ENCODE measurements at regions not wholly inside any gene's neighbourhood (a gene's known extent, or its start where the extent isn't known, plus 50 kb on each side); places are given as distances from the start of the nearest gene placed in this dataset.

DNA sequence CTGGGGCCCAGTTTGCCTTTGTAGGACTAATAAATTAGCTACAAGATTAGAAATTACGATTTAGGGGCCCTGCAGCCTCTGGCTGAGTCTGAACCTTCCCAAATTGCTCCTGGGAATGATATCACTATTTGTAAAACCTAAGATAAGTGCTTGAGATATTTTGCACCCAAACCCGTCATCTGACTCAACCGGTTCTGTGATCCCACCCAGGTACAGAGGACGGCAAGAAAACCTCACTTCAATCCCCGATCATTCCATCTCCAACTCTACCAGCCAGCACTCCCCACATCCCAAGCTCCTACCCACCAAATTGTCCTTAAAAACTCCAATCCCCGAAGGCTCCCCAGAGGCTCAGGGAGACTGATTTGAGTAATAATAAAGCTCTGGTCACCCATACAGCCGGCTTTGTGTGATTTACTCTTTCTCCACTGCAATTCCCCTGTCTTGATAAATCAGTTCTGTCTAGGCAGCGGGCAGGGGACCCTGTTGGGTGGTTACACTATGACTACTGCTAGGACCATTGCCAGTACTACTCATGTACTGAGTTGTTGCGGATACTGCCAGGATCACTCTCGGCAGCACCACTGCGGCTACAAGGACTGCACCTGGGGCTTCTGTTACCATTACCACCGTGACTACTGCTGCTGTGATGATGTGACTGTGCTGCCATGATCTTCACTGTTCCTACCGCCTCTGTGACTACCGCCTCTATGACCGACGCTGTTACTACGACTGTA is 73.1 kb downstream of the IRF8 start:
- Histone ChIP-seq H3K27me3 (ENCODE audit: insufficient read depth, low read length, poor library complexity, severe bottlenecking) (no peaks in the 10 kb centered on the region), H3K9me3 (ENCODE audit: low read length) (no peaks in the 10 kb centered on the region), H3K4me1 (ENCODE audit: insufficient read depth, low read length) (no peaks in the 10 kb centered on the region), H3K36me3 (ENCODE audit: insufficient read depth, low read length) (no peaks in the 10 kb centered on the region), H3K4me3 (ENCODE audit: low read length) (no peak overlapping the region), H3K27ac (ENCODE audit: low read depth, low read length) (no peak overlapping the region)
- CTCF ChIA-PET = interaction anchor here (1.5 kb wide), 1 partner anchor 151 kb away, joined by 4 read pairs; no protein-coding TSS in a partner anchor
- Mint-ChIP-seq H3K4me1 (peaks cover 9 to 19% (median 12%) of the 10 kb centered on the region in 3 donors), H3K9me3 (no peaks in the 10 kb centered on the region), H3K27me3 (no peaks in the 10 kb centered on the region), H3K27ac (peak overlapping the region in 1 of 8 donors; percentile 79), H3K36me3 (no peaks in the 10 kb centered on the region), H3K4me3 (no peak overlapping the region)
- POLR2A ChIA-PET = no interaction called here
- no peak for DNase-seq

DNA sequence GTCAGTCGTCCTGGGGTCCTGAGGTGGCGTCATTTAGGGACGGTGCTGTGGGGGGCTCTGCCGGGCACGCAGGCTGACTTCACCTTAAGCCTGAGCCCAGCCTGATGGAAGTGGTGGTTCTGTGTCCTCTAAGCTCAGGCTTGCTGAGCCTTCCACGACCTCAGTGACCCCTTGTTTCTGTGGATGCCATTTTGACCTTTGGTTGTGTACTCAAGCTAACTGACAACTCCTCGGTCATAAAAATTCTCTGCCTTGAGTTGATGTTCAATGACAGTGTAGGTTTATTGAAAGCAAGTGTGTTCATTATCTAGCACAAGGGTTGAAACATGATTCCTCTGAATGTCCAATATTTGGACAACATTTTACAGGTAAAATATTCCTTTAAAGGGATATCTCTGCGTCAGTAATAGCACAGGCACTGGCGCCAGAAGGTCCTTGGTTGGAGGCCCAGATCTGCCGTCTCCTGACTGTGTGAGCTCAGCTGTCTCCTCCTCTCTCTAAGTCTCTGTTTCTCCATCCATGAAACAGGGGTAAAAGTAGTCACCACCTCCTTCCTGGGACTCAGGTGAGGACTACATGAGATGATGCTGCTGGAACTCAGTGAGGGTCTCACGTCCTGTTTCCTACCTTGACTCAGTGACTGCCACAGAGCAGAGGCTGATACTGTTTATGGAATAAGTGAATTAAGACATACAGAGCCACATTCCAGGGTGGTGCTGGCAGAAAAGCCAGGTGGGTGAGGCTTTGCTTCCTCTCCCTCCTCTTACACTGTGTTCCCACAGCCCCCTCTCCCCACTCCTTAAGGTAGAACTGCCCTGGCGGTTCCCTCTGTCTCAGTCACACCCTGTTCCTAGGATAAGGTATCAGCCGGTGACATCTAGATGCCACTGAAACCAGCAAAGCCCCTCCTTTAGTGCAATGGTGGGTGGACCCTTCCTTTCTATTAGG is 75.7 kb downstream of the IRF8 start:
- Mint-ChIP-seq H3K27me3 (peaks cover 0 to 1% of the 10 kb centered on the region in 2 donors), H3K9me3 (no peaks in the 10 kb centered on the region), H3K27ac (no peak overlapping the region), H3K36me3 (no peaks in the 10 kb centered on the region), H3K4me3 (no peak overlapping the region), H3K4me1 (peaks cover 1 to 11% (median 5%) of the 10 kb centered on the region in 3 donors)
- Histone ChIP-seq H3K9me3 (ENCODE audit: low read length) (no peaks in the 10 kb centered on the region), H3K4me3 (ENCODE audit: low read length) (no peak overlapping the region), H3K36me3 (ENCODE audit: insufficient read depth, low read length) (no peaks in the 10 kb centered on the region), H3K27ac (ENCODE audit: low read depth, low read length) (no peak overlapping the region), H3K27me3 (ENCODE audit: insufficient read depth, low read length, poor library complexity, severe bottlenecking) (no peaks in the 10 kb centered on the region), H3K4me1 (ENCODE audit: insufficient read depth, low read length) (no peaks in the 10 kb centered on the region)
- POLR2A ChIA-PET = no interaction called here
- DNase-seq = no peak
- CTCF ChIA-PET = no interaction called here

DNA sequence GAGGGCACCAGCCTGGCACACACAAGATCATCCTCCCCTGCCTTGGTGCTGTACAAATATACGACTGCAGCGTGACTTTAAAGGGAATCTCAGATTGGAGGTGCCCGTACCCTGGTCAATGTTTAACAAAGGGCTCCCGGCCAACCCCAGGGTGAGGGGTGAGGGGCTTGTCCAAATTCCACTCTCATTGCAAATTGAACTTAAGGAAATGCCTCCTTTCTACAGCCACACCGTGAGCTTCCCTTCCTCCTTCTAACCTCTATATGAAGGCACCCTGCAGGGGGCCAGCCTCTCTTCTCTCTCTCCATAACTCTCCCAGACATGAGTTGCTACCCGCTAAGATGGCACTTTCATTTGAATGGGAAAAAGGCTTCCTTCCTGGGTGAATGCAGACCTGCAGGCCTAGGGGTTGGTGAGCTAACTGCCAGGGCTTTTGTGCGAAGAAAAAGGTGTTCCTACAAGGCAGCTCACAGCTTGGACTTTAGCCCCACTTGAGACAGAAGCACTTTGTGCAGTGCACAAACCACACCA is 76.6 kb downstream of the IRF8 start:
- H3K27me3 ChIP-seq (ENCODE audit: insufficient read depth, low read length, poor library complexity, severe bottlenecking) = no peaks in the 10 kb centered on the region
- Mint-ChIP-seq H3K36me3 (no peaks in the 10 kb centered on the region), H3K4me3 (no peak overlapping the region), H3K27me3 (peaks cover 0 to 1% of the 10 kb centered on the region in 2 donors), H3K4me1 (peaks cover 0 to 2% (median under 1%) of the 10 kb centered on the region in 3 donors), H3K9me3 (no peaks in the 10 kb centered on the region), H3K27ac (no peak overlapping the region)
- H3K4me1 ChIP-seq (ENCODE audit: insufficient read depth, low read length) = no peaks in the 10 kb centered on the region
- ChIA-PET CTCF (no interaction called here), POLR2A (no interaction called here)
- no peak for DNase-seq
- H3K4me3 ChIP-seq (ENCODE audit: low read length) = no peak overlapping the region
- H3K36me3 ChIP-seq (ENCODE audit: insufficient read depth, low read length) = no peaks in the 10 kb centered on the region
- no peak overlapping the region for H3K27ac ChIP-seq (ENCODE audit: low read depth, low read length)
- H3K9me3 ChIP-seq (ENCODE audit: low read length) = no peaks in the 10 kb centered on the region

DNA sequence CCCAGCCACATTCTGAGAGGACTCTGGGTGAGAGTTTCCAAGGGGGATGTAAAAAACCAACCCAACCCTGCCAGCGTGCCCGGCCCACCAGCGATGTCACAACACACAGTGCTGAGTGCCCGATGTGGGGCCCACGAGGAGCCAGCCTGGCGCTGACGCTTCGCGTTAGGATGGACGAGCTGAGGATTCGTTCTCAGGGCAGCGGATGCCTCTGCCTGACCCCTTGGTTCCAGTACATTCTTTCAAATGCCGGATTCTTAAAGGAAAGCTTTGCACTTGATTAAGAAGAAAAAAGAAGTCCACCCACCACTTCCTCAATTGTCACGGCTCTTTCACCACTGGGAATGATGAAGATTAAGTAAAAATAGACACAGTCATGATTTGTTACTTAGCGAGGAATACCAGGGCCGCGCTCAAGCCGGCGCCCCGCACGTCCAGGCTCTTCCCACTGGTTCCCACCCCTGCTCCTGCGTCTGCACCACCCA is 79.4 kb downstream of the IRF8 start:
- Histone ChIP-seq H3K27me3 (ENCODE audit: insufficient read depth, low read length, poor library complexity, severe bottlenecking) (no peaks in the 10 kb centered on the region), H3K9me3 (ENCODE audit: low read length) (no peaks in the 10 kb centered on the region), H3K27ac (ENCODE audit: low read depth, low read length) (no peak overlapping the region), H3K4me3 (ENCODE audit: low read length) (no peak overlapping the region), H3K4me1 (ENCODE audit: insufficient read depth, low read length) (no peaks in the 10 kb centered on the region), H3K36me3 (ENCODE audit: insufficient read depth, low read length) (no peaks in the 10 kb centered on the region)
- Mint-ChIP-seq H3K9me3 (no peaks in the 10 kb centered on the region), H3K4me1 (no peaks in the 10 kb centered on the region), H3K4me3 (no peak overlapping the region), H3K27ac (no peak overlapping the region), H3K36me3 (no peaks in the 10 kb centered on the region), H3K27me3 (peaks cover 3 to 6% of the 10 kb centered on the region in 2 donors)
- POLR2A ChIA-PET = no interaction called here
- CTCF ChIA-PET = no interaction called here
- DNase-seq = no peak

DNA sequence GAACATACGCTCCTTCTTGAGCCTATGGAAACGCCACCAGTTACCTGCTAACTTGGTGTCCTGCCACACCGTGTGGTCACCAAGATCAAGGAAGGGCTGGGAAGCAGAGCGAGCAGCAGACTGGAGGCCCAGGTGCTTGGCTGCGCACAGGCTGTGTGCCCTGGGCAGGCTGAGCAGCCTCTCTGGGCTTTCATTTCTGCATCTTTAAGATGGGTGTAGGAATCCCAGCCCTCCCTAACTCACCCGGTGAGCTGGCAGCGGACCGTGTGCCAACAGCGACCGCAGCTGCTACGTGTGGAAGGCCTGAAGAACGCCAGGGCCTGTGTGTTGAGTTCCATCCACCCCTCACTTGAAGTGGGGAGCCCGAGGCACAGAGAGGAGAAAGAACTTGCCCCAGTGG is 80.0 kb downstream of the IRF8 start:
- Mint-ChIP-seq H3K9me3 (no peaks in the 10 kb centered on the region), H3K27me3 (peaks cover 3 to 6% of the 10 kb centered on the region in 2 donors), H3K27ac (peak overlapping the region in 1 of 8 donors; percentile 77), H3K4me1 (no peaks in the 10 kb centered on the region), H3K4me3 (no peak overlapping the region), H3K36me3 (no peaks in the 10 kb centered on the region)
- no peaks in the 10 kb centered on the region for H3K4me1 ChIP-seq (ENCODE audit: insufficient read depth, low read length)
- H3K27me3 ChIP-seq (ENCODE audit: insufficient read depth, low read length, poor library complexity, severe bottlenecking) = no peaks in the 10 kb centered on the region
- POLR2A ChIA-PET = no interaction called here
- no peak overlapping the region for H3K27ac ChIP-seq (ENCODE audit: low read depth, low read length)
- no peaks in the 10 kb centered on the region for H3K36me3 ChIP-seq (ENCODE audit: insufficient read depth, low read length)
- CTCF ChIA-PET = no interaction called here
- DNase-seq = no peak
- no peaks in the 10 kb centered on the region for H3K9me3 ChIP-seq (ENCODE audit: low read length)
- H3K4me3 ChIP-seq (ENCODE audit: low read length) = no peak overlapping the region

DNA sequence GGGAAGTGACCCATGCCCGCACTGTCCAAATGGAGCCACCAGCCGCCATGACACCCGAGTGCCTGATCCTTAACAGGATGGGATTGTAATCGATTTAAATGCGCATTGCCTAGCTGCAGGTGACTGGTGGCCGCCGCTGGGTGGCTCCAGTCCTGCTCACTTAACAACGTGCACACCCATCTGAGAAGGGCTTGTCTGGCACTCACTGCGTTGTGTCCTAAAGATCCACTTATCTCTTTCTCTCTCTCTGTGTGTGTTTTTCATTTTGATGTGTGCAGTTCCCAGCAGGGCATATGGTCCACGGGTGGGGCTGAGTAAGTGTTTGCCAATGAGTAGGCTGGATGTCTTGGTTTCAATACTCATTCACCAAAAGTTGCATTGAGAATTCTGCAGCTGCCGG is 80.6 kb downstream of the IRF8 start:
- H3K27me3 Mint-ChIP-seq = peaks cover 3 to 6% of the 10 kb centered on the region in 2 donors
- H3K36me3 Mint-ChIP-seq = no peaks in the 10 kb centered on the region
- H3K27me3 ChIP-seq (ENCODE audit: insufficient read depth, low read length, poor library complexity, severe bottlenecking) = no peaks in the 10 kb centered on the region
- CTCF ChIA-PET = interaction anchor here (15.2 kb wide), 1 partner anchor 159 kb away, joined by 307 read pairs; no protein-coding TSS in a partner anchor
- H3K36me3 ChIP-seq (ENCODE audit: insufficient read depth, low read length) = no peaks in the 10 kb centered on the region
- no peaks in the 10 kb centered on the region for H3K9me3 ChIP-seq (ENCODE audit: low read length)
- no peak for DNase-seq
- H3K4me3 Mint-ChIP-seq = no peak overlapping the region
- POLR2A ChIA-PET = no interaction called here
- no peak overlapping the region for H3K27ac ChIP-seq (ENCODE audit: low read depth, low read length)
- no peak overlapping the region for H3K4me3 ChIP-seq (ENCODE audit: low read length)
- peak overlapping the region in 1 of 8 donors; percentile 45 for H3K27ac Mint-ChIP-seq
- peaks cover under 1 to 4% (median 4%) of the 10 kb centered on the region in 3 donors for H3K4me1 Mint-ChIP-seq
- no peaks in the 10 kb centered on the region for H3K9me3 Mint-ChIP-seq
- H3K4me1 ChIP-seq (ENCODE audit: insufficient read depth, low read length) = no peaks in the 10 kb centered on the region

DNA sequence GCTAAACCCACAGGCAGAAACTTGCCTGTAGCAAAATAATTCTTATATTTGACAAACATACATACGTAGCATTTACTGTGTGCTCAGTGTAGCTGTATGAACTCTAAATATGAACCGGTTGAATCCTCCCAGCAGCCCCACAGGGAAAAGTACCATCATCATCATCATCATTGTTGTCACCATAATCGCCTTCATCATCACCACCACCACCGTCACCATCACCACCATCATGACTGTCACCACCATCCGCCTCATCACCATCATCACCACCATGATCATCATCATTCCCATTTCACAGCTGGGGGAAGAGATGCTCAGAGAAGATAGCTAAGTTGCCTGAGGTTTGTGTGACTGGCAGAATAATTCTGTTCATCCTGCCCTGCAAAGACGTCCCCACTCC is 81.7 kb downstream of the IRF8 start:
- Histone ChIP-seq H3K36me3 (ENCODE audit: insufficient read depth, low read length) (no peaks in the 10 kb centered on the region), H3K27ac (ENCODE audit: low read depth, low read length) (no peak overlapping the region), H3K27me3 (ENCODE audit: insufficient read depth, low read length, poor library complexity, severe bottlenecking) (no peaks in the 10 kb centered on the region), H3K4me3 (ENCODE audit: low read length) (no peak overlapping the region), H3K4me1 (ENCODE audit: insufficient read depth, low read length) (no peaks in the 10 kb centered on the region), H3K9me3 (ENCODE audit: low read length) (no peaks in the 10 kb centered on the region)
- no peak overlapping the region for H3K4me3 Mint-ChIP-seq
- no peaks in the 10 kb centered on the region for H3K9me3 Mint-ChIP-seq
- no peaks in the 10 kb centered on the region for H3K36me3 Mint-ChIP-seq
- ChIA-PET POLR2A (interaction anchor here (0.6 kb wide), 1 partner anchor 1283 kb away, joined by 5 read pairs; no protein-coding TSS in a partner anchor), CTCF (interaction anchor here (1.4 to 15.2 kb wide), 2 partner anchors 161 to 168 kb away, joined by 3 to 307 read pairs; no protein-coding TSS in a partner anchor)
- H3K4me1 Mint-ChIP-seq = peaks cover 6 to 14% (median 14%) of the 10 kb centered on the region in 3 donors
- H3K27ac Mint-ChIP-seq = no peak overlapping the region
- no peak for DNase-seq
- H3K27me3 Mint-ChIP-seq = peaks cover 5 to 6% of the 10 kb centered on the region in 2 donors
